Mucosa of descending colon (tissue), 3 donors: ENCODE measurements at regions not wholly inside any gene's neighbourhood (a gene's known extent, or its start where the extent isn't known, plus 50 kb on each side); places are given as distances from the start of the nearest gene placed in this dataset.

Experiments used
- ATAC-seq: fragments of 200-7000 bp; cut with Tn5 transposase; one replicate; pipeline ENCODE4 v1.9.1; 2020; ENCODE audit warnings: mild to moderate bottlenecking, moderate library complexity
- DNase-seq, 3 donors: peaks; one replicate each; pipeline ENCODE4 v3.0.0-alpha.2; 2020
- H3K36me3 ChIP-seq: fragments of 200-600 bp; one replicate; pipeline ENCODE4 v1.8.0; 2021; ENCODE audit warnings: low read depth, mild to moderate bottlenecking
- H3K4me1 ChIP-seq: fragments of 200-600 bp; one replicate; pipeline ENCODE4 v1.8.0; 2021; ENCODE audit warnings: low read depth, mild to moderate bottlenecking
- H3K4me3 ChIP-seq: fragments of 200-600 bp; one replicate; pipeline ENCODE4 v1.8.0; 2021; ENCODE audit warnings: mild to moderate bottlenecking
- H3K9me3 ChIP-seq: fragments of 200-600 bp; one replicate; pipeline ENCODE4 v1.8.0; 2021; ENCODE audit warnings: mild to moderate bottlenecking
- CTCF ChIP-seq: fragments of 200-600 bp; IDR thresholded peaks from one replicate; pipeline ENCODE4 v1.8.0; 2022; ENCODE audit warnings: antibody characterized with exemption, mild to moderate bottlenecking
- intact Hi-C, 2 donors: fragments of 100-400 bp; cut with DNase I in 1 of 2; cut with micrococcal nuclease in 1 of 2; formaldehyde crosslinking; loops; one replicate each; pipeline versions ENCODE4 v1.11.0 to v1.11.1; 2022; cut with DNase I, micrococcal nuclease
- donor health status: DM: no; HTN: no; CAD: no; lungs with moderate emphysema.
- donor health status: DM: no; HTN: no; CAD: no.
- donor health status: DM: no; HTN: yes; CAD: no.

DNA sequence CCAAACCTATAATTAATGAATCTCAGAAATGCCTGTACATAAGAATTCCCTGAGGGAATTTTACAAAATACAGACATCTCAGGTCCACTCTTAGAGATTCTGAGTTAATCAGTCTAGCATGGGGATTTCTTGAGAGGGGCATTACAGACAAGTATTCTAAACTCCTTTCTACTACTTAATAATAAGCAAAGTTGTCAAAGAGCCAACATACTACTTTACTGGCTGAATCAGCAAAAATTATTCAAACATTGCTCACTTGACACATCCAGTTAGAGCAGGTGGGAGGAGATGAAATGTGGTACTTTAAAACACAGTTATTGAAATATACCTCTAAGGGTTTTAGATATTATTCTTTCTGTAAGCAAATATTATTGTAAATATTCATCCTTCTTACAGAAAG is 1164.7 kb downstream of the CDY2B start:
- Histone ChIP-seq H3K4me3 (no peak overlapping the region), H3K4me1 (no peaks in the 10 kb centered on the region), H3K36me3 (no peaks in the 10 kb centered on the region), H3K9me3 (no peaks in the 10 kb centered on the region)
- intact Hi-C loops, result no loop called here
- no peak for DNase-seq
- ATAC-seq, result no peak
- TF ChIP-seq CTCF, result no peak

- no peaks in the 10 kb centered on the region for H3K9me3 ChIP-seq
- no peak overlapping the region for H3K4me3 ChIP-seq
- no peaks in the 10 kb centered on the region for H3K4me1 ChIP-seq
- no peaks in the 10 kb centered on the region for H3K36me3 ChIP-seq
- ATAC-seq (no peak), DNase-seq (no peak)
- intact Hi-C loops, result no loop called here
- no peak for TF ChIP-seq CTCF
Observed at GRCh38 chrY:16673102-16673787, 1206.8 kb downstream of the CDY2B start.

DNA sequence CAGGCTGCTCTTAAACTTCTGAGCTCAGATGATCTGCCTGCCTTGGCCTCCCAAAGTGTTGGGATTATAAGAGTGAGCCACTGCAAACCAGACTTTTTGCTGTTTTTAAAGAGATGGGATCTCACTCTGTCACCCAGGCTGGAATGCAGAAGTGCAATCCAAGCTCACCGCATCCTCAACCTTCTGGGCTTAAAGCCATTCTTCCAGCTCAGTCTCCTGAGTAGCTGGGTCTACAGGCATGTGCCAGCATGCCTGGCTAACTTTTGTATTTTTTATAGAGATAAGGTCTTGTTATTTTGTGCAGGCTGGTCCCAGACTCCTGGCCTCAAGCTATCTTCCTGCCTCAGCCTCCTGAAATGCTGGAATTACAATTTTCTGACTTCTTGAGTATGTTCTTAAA is 1211.6 kb downstream of the CDY2B start:
- Histone ChIP-seq H3K4me1 (no peaks in the 10 kb centered on the region), H3K9me3 (no peaks in the 10 kb centered on the region), H3K36me3 (no peaks in the 10 kb centered on the region), H3K4me3 (no peak overlapping the region)
- TF ChIP-seq CTCF, result no peak
- DNase-seq, result no peak
- ATAC-seq, result no peak
- intact Hi-C loops, result no loop called here

- TF ChIP-seq CTCF, result no peak
- no peaks in the 10 kb centered on the region for H3K9me3 ChIP-seq
- no peaks in the 10 kb centered on the region for H3K36me3 ChIP-seq
- DNase-seq (no peak), ATAC-seq (no peak)
- intact Hi-C loops, result no loop called here
- H3K4me1 ChIP-seq, result no peaks in the 10 kb centered on the region
- H3K4me3 ChIP-seq, result no peak overlapping the region
Observed at GRCh38 chrY:16662741-16663140, 1217.3 kb downstream of the CDY2B start.

GRCh38 chrY:16659340-16659739 is 1220.7 kb downstream of the CDY2B start:
- no peak for ATAC-seq

More at GRCh38 chrY:16659340-16659739, 1220.7 kb downstream of the CDY2B start:
- H3K36me3 ChIP-seq, result no peaks in the 10 kb centered on the region
- TF ChIP-seq CTCF, result no peak
- H3K9me3 ChIP-seq, result no peaks in the 10 kb centered on the region
- DNase-seq, result no peak
- no peak overlapping the region for H3K4me3 ChIP-seq
- H3K4me1 ChIP-seq, result no peaks in the 10 kb centered on the region
- intact Hi-C loops, result no loop called here
